HEK293 (cell line): ENCODE measurements at regions not wholly inside any gene's neighbourhood (a gene's known extent, or its start where the extent isn't known, plus 50 kb on each side); places are given as distances from the start of the nearest gene placed in this dataset.

ENCODE experiments used
- CTCF ChIA-PET: fragments of 350-600 bp; formaldehyde crosslinking; extraction: SDS; loops from one replicate; lab custom pipeline; 2021; ENCODE audit warnings: antibody characterized with exemption; lab: Yijun Ruan, JAX
- POLR2A ChIA-PET: fragments of 300-600 bp; formaldehyde crosslinking; extraction: SDS; loops from one replicate; lab custom pipeline; 2020; ENCODE audit warnings: antibody characterized with exemption, inconsistent platforms; lab: Yijun Ruan, JAX
- H3K27ac ChIP-seq: fragments of 200-500 bp; sonication (Bioruptor generic); 2 replicates; pipeline ENCODE4 v1.5.1; 2014; ENCODE audit warnings: low read depth, low read length, control low read depth, inconsistent platforms; ENCODE audit errors: extremely low read depth
- H3K36me3 ChIP-seq, 2 experiments: fragments of 200-500 bp in 1 of 2; sonication (Bioruptor generic) in 1 of 2; 1 replicate in 1 of 2; 2 replicates in 1 of 2; pipeline ENCODE4 v1.5.1; 2014 to 2017; ENCODE audit warnings: inconsistent platforms in 2 of 2, low read length in 2 of 2; ENCODE audit not compliant: control insufficient read depth in 2 of 2, insufficient read depth in 1 of 2
- H3K4me1 ChIP-seq: fragments of 200-500 bp; sonication (Bioruptor generic); 2 replicates; pipeline ENCODE4 v1.5.1; 2014; ENCODE audit warnings: mild to moderate bottlenecking, low read length, inconsistent platforms; ENCODE audit not compliant: control insufficient read depth, insufficient read depth
- H3K4me3 ChIP-seq: 2 replicates; pipeline ENCODE4 v1.5.1; 2011; ENCODE audit warnings: low read depth, mild to moderate bottlenecking, control low read depth, low read length, moderate library complexity
- H3K9me3 ChIP-seq: fragments of 200-500 bp; sonication (Bioruptor generic); 2 replicates; pipeline ENCODE4 v1.5.1; 2014; ENCODE audit warnings: low read depth, low read length, inconsistent platforms; ENCODE audit not compliant: control insufficient read depth, insufficient read depth
- GLI2 ChIP-seq: fragments of 450-650 bp; formaldehyde crosslinking; IDR thresholded peaks from 2 replicates; pipeline ENCODE4; 2017; ENCODE audit warnings: missing biosample characterization, missing genetic modification characterization, low read depth, borderline replicate concordance
- KLF9 ChIP-seq: fragments of 450-650 bp; formaldehyde crosslinking; IDR thresholded peaks from 2 replicates; pipeline ENCODE4 v1.5.1; 2016; ENCODE audit warnings: missing biosample characterization, missing genetic modification characterization, low read depth
- SALL2 ChIP-seq: fragments of 450-650 bp; formaldehyde crosslinking; IDR thresholded peaks from 2 replicates; pipeline ENCODE4 v1.5.0; 2017; ENCODE audit warnings: missing biosample characterization, mild to moderate bottlenecking, missing genetic modification characterization, borderline replicate concordance
- SP7 ChIP-seq: fragments of 450-650 bp; formaldehyde crosslinking; IDR thresholded peaks from 2 replicates; pipeline ENCODE4 v1.5.1; 2016; ENCODE audit warnings: missing biosample characterization, missing genetic modification characterization
- ZBTB26 ChIP-seq: fragments of 450-650 bp; formaldehyde crosslinking; optimal IDR thresholded peaks from 2 replicates; pipeline ENCODE3; 2016; ENCODE audit warnings: missing biosample characterization, mild to moderate bottlenecking, missing genetic modification characterization
- ZFP41 ChIP-seq: fragments of 450-650 bp; formaldehyde crosslinking; IDR thresholded peaks from 2 replicates; pipeline ENCODE4 v1.5.1; 2016; ENCODE audit warnings: missing biosample characterization, missing genetic modification characterization, borderline replicate concordance
- ZNF10 ChIP-seq: fragments of 450-650 bp; formaldehyde crosslinking; IDR thresholded peaks from 2 replicates; pipeline ENCODE4 v1.5.1; 2017; ENCODE audit warnings: missing biosample characterization, missing genetic modification characterization
- ZNF138 ChIP-seq: fragments of 450-650 bp; formaldehyde crosslinking; IDR thresholded peaks from 2 replicates; pipeline ENCODE4 v1.5.1; 2016; ENCODE audit warnings: missing biosample characterization, missing genetic modification characterization, borderline replicate concordance
- ZNF266 ChIP-seq: fragments of 450-650 bp; formaldehyde crosslinking; IDR thresholded peaks from 2 replicates; pipeline ENCODE4 v1.5.1; 2016; ENCODE audit warnings: missing biosample characterization, missing genetic modification characterization, low read depth
- ZNF302 ChIP-seq: fragments of 450-650 bp; formaldehyde crosslinking; IDR thresholded peaks from 2 replicates; pipeline ENCODE4 v1.5.1; 2016; ENCODE audit warnings: missing biosample characterization, missing genetic modification characterization, low read depth
- ZNF341 ChIP-seq: fragments of 450-650 bp; formaldehyde crosslinking; IDR thresholded peaks from 2 replicates; pipeline ENCODE4; 2016; ENCODE audit warnings: low read depth, missing biosample characterization, missing genetic modification characterization
- ZNF398 ChIP-seq: fragments of 450-650 bp; formaldehyde crosslinking; IDR thresholded peaks from 2 replicates; pipeline ENCODE4 v1.5.1; 2017; ENCODE audit warnings: missing biosample characterization, missing genetic modification characterization
- ZNF571 ChIP-seq: fragments of 450-650 bp; formaldehyde crosslinking; IDR thresholded peaks from 2 replicates; pipeline ENCODE4 v1.5.0; 2017; ENCODE audit warnings: missing biosample characterization, missing genetic modification characterization
- ZNF701 ChIP-seq: fragments of 450-650 bp; formaldehyde crosslinking; IDR thresholded peaks from 2 replicates; pipeline ENCODE4 v1.5.1; 2016; ENCODE audit warnings: missing biosample characterization, missing genetic modification characterization
- TF ChIP-seq, protein P1 (sequence below): fragments of 450-650 bp; formaldehyde crosslinking; IDR thresholded peaks from 2 replicates; pipeline ENCODE4 v1.5.1; 2016; ENCODE audit warnings: missing biosample characterization, missing genetic modification characterization, low read depth
- TF ChIP-seq, protein P2 (sequence below): sonication (generic); formaldehyde crosslinking; IDR thresholded peaks from 2 replicates; pipeline ENCODE4 v1.8.1; 2022; ENCODE audit warnings: mild to moderate bottlenecking, moderate library complexity, missing genetic modification reagents
- TF ChIP-seq, protein P3 (sequence below): fragments of 450-650 bp; formaldehyde crosslinking; IDR thresholded peaks from 2 replicates; pipeline ENCODE4 v1.5.1; 2016; ENCODE audit warnings: missing biosample characterization, missing genetic modification characterization

GRCh38 chr4:125370478-125370877 lies 55.7 kb downstream of the FAT4 start:
- Histone ChIP-seq H3K9me3 (no peaks in the 10 kb centered on the region), H3K4me1 (peaks cover 5% of the 10 kb centered on the region; the same call in 1 of the 2 replicates), H3K36me3 (no peaks in the 10 kb centered on the region), H3K27ac (no peak overlapping the region), H3K4me3 (no peak overlapping the region)
- TF ChIP-seq ZNF10 (tag by site-specific recombination) (no peak), ZNF266 (tag by site-specific recombination) (no peak), SP7 (no peak), KLF9 (tag by site-specific recombination) (no peak), ZBTB26 (tag by site-specific recombination) (no peak), ZFP41 (no peak), ZNF701 (tag by site-specific recombination) (no peak), ZNF302 (tag by site-specific recombination) (no peak)
- TF ChIP-seq, protein P1, sequence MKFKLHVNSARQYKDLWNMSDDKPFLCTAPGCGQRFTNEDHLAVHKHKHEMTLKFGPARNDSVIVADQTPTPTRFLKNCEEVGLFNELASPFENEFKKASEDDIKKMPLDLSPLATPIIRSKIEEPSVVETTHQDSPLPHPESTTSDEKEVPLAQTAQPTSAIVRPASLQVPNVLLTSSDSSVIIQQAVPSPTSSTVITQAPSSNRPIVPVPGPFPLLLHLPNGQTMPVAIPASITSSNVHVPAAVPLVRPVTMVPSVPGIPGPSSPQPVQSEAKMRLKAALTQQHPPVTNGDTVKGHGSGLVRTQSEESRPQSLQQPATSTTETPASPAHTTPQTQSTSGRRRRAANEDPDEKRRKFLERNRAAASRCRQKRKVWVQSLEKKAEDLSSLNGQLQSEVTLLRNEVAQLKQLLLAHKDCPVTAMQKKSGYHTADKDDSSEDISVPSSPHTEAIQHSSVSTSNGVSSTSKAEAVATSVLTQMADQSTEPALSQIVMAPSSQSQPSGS (tag by site-specific recombination) = no peak
- TF ChIP-seq, protein P2, sequence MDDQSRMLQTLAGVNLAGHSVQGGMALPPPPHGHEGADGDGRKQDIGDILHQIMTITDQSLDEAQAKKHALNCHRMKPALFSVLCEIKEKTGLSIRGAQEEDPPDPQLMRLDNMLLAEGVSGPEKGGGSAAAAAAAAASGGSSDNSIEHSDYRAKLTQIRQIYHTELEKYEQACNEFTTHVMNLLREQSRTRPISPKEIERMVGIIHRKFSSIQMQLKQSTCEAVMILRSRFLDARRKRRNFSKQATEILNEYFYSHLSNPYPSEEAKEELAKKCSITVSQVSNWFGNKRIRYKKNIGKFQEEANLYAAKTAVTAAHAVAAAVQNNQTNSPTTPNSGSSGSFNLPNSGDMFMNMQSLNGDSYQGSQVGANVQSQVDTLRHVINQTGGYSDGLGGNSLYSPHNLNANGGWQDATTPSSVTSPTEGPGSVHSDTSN (CRISPR knock-in tag) = no peak
- POLR2A ChIA-PET = no interaction called here
- CTCF ChIA-PET = interaction anchor here (1.3 kb wide), 1 partner anchor 12 kb away, joined by 3 read pairs; no protein-coding TSS in a partner anchor

GRCh38 chr4:125382995-125383394 lies 68.2 kb downstream of the FAT4 start:
- H3K4me3 ChIP-seq = no peak overlapping the region
- no peaks in the 10 kb centered on the region for H3K4me1 ChIP-seq
- H3K27ac ChIP-seq = no peak overlapping the region
- no peak for TF ChIP-seq GLI2 (tag by site-specific recombination)
- TF ChIP-seq ZNF138 = no peak
- no peak for TF ChIP-seq ZNF10 (tag by site-specific recombination)
- no peak for TF ChIP-seq ZNF571 (tag by site-specific recombination)
- TF ChIP-seq, protein P3, sequence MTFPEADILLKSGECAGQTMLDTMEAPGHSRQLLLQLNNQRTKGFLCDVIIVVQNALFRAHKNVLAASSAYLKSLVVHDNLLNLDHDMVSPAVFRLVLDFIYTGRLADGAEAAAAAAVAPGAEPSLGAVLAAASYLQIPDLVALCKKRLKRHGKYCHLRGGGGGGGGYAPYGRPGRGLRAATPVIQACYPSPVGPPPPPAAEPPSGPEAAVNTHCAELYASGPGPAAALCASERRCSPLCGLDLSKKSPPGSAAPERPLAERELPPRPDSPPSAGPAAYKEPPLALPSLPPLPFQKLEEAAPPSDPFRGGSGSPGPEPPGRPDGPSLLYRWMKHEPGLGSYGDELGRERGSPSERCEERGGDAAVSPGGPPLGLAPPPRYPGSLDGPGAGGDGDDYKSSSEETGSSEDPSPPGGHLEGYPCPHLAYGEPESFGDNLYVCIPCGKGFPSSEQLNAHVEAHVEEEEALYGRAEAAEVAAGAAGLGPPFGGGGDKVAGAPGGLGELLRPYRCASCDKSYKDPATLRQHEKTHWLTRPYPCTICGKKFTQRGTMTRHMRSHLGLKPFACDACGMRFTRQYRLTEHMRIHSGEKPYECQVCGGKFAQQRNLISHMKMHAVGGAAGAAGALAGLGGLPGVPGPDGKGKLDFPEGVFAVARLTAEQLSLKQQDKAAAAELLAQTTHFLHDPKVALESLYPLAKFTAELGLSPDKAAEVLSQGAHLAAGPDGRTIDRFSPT (tag by site-specific recombination) = no peak
- TF ChIP-seq ZNF341 (tag by site-specific recombination) = no peak
- TF ChIP-seq ZNF398 (tag by site-specific recombination) = no peak
- no peak for TF ChIP-seq SALL2
- no peaks in the 10 kb centered on the region for H3K9me3 ChIP-seq
- H3K36me3 ChIP-seq = no peaks in the 10 kb centered on the region
- POLR2A ChIA-PET = no interaction called here
- CTCF ChIA-PET = no interaction called here
